GM19240 (cell line): ENCODE measurements at regions not wholly inside any gene's neighbourhood (a gene's known extent, or its start where the extent isn't known, plus 50 kb on each side); places are given as distances from the start of the nearest gene placed in this dataset.
"Not testable (repeated sequence)": the region's sequence is repeated elsewhere in the genome, so short reads cannot be mapped to it uniquely, and the experiment has no call there.

Experiments used
- DNase-seq: peaks from one replicate; pipeline ENCODE4 v3.0.0; 2011; ENCODE audit warnings: low spot score; ENCODE audit not compliant: insufficient read length

DNA sequence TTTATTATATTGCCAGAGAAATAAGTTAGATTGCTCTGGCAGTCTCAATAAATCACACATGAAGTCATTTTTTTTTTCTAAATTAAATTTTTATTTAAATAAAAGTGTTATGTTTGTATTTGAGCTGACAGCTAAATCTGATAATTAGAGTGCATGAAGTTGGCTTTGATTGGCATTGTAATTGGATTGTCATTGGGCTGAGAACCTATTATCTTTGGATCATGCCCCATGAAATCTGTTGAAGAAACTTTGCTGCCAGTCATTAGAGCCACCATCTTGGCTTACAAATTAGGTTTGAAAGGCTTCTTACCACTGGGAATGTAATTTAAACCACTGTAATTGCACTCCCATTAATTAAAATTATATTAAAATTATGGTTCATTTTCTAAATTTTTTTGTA, 507.9 kb upstream of the FANCL start:
- no peak for DNase-seq

DNA sequence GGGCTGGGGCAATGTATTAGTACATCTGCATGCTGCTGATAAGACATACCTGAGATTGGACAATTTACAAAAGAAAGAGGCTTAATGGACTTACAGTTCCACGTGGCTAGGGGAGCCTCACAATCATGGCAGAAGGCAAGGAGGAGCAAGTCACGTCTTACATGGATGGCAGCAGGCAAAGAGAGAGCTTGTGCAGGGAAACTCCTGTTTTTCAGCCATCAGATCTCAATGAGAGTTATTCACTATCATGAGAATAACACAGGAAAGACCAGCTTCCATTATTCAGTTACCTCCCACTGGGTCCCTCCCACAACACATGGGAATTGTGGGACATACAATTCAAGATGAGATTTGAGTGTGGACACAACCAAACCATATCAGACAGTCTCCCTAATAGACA, 504.2 kb upstream of the FANCL start:
- DNase-seq: not testable (repeated sequence)

- no peak for DNase-seq
These were observed 499.3 kb upstream of the FANCL start for GRCh38 chr2:58740426-58740825.

- no peak for DNase-seq
These were observed 497.9 kb upstream of the FANCL start for GRCh38 chr2:58739033-58739432.

- DNase-seq: no peak
These were observed 493.2 kb upstream of the FANCL start for GRCh38 chr2:58734365-58734764.

GRCh38 chr2:58732999-58733398, 491.9 kb upstream of the FANCL start:
- DNase-seq: no peak

DNA sequence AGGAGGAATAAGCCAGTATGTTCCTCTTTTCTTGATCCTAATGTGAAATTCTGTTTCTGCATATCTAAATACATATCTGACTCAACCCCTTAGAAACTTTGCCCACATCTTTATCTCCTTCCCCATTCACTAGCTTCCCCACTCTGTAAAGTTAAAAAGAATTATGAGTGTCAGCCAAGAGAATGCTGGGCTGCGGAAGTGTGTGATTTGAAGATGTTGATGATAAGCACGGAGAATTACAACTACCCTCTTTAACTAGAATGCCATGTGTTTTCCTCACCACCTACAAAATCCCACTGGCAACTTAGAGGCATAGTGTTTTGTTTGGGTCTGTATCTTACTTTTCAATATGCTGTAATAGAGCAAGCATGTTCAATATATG, 490.4 kb upstream of the FANCL start:
- DNase-seq: no peak

- no peak for DNase-seq
These were observed 489.8 kb upstream of the FANCL start for GRCh38 chr2:58730764-58731487.

DNA sequence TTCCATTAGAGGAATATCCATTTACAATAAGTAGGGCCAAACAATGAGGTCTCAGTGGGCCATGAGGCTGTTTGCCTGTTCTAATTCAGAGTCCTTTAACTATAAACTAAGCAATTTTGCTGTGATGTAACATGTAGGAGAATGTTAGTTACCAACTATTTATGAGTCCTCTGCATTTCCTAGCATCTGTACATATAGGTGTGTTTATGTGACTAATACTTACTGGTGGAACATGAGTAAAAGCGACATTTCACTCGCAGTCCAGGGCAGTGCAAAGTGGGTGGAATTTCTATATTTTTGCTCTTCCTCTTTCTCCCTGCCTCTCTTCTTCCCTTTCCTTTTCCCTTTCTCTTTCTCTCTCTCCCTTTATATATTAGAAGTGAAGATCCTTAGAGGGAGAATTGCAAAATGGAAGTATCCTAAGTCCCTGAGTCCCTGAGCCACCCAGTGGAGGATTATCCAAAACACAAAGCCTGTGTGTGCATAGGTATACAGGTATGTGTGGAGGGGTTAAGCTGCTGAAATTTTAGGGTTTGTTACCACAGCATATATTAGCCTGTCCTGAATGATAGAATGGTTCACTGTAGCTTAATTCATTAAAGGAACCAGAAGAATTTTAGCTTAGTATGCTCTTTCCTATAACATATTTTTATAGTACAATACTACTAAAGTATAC, 487.0 kb upstream of the FANCL start:
- no peak for DNase-seq

- no peak for DNase-seq
These were observed 480.9 kb upstream of the FANCL start for GRCh38 chr2:58721912-58722591.

GRCh38 chr2:58720770-58721697, 479.9 kb upstream of the FANCL start:
- no peak for DNase-seq

GRCh38 chr2:58720033-58720769, 479.1 kb upstream of the FANCL start:
- no peak for DNase-seq

DNA sequence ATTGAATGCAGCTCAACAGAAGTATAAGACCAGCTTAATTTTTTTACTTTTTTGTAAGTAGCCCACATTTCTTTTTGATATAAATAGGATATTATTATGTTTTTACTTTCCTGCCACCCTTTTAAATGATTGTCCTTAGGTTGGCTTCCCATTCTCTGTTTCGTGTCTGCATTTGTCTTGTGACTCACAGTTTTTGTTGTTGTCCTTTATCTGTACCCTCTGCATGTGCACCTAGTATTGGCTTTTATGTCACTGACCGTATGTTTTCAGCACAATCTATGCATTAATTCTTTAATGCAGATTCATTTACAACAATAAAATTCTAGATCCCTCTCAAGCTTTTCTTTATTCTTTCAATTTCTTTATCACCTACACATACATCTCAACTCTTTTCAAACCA, 474.2 kb upstream of the FANCL start:
- no peak for DNase-seq

GRCh38 chr2:58714238-58714637, 473.1 kb upstream of the FANCL start:
- DNase-seq: no peak

GRCh38 chr2:58710795-58711279, 469.7 kb upstream of the FANCL start:
- no peak for DNase-seq

- no peak for DNase-seq
These were observed 468.7 kb upstream of the FANCL start for GRCh38 chr2:58709687-58710354.

DNA sequence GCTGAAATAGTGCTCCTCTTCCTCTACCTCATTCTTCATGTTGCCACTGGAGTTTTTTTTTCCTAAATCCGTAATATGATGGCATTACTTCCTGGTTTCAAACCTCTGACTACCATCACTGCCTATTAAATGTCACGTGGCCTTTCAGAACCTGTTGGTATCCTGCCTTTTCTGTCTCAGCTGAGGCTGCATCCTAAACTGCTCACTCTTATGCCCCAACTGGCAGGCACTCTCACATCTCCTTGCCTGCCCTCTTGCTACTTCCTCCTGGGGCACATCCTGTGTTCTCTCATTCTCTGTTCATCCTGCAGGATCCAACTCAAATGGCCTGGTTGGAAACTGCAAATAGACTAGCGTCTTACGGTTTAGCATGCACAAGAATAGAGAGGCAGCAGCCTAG, 468.1 kb upstream of the FANCL start:
- DNase-seq: no peak

DNA sequence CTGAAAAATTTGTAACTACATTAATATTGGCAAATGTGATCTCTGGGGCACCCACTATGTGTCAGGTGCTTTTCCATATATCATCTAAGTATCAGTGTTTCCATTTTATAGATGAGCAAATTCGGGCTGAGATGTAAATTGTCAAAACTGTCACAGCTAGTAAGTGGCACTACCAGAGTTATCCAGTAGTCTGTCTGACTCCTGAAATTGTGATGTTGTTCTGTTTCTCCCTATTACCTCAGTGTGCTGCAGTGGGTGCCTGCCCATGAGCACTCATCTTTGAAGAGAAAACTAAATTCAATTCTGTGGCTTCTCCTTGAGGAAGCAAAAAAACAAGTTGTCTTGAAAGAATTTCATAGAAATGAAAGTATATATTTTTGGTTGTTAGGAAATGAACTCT, 467.4 kb upstream of the FANCL start:
- DNase-seq: no peak

- DNase-seq: no peak
These were observed 461.3 kb upstream of the FANCL start for GRCh38 chr2:58702302-58702885.
